Stimulated activated CD4-positive, alpha-beta T cell treated with anti-CD3 and anti-CD28 coated beads, Interleukin-1b, Interleukin-23, amount 100 ng/mL, for 4 hours (primary cell): ENCODE measurements at regions not wholly inside any gene's neighbourhood (a gene's known extent, or its start where the extent isn't known, plus 50 kb on each side); places are given as distances from the start of the nearest gene placed in this dataset.
"Not testable (repeated sequence)": the region's sequence is repeated elsewhere in the genome, so short reads cannot be mapped to it uniquely, and the experiment has no call there.

Experiments used
- DNase-seq, 2 donors: peaks; one replicate each; pipeline ENCODE4 v3.0.0-alpha.2; 2020; ENCODE audit warnings: low read depth in 2 of 2

DNA sequence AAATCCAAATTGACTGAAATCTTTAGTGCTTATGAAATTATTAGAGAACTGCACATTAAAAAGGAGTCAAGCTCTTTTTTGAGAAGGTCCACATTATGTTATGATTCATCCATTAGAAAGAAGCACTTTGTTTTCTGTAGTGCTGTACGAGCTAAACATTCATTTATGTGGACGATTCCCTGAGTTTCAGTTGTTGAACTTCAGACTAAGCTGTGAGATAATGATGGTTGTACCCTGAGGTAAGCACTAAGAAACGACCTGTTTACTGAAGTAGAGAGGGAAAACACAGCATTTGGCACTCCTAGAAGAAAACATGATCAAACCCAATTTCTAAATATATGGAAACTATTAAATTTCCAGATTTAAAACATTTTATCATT lies 67.3 kb upstream of the ATP2B1 start:
- DNase-seq, result no peak

DNA sequence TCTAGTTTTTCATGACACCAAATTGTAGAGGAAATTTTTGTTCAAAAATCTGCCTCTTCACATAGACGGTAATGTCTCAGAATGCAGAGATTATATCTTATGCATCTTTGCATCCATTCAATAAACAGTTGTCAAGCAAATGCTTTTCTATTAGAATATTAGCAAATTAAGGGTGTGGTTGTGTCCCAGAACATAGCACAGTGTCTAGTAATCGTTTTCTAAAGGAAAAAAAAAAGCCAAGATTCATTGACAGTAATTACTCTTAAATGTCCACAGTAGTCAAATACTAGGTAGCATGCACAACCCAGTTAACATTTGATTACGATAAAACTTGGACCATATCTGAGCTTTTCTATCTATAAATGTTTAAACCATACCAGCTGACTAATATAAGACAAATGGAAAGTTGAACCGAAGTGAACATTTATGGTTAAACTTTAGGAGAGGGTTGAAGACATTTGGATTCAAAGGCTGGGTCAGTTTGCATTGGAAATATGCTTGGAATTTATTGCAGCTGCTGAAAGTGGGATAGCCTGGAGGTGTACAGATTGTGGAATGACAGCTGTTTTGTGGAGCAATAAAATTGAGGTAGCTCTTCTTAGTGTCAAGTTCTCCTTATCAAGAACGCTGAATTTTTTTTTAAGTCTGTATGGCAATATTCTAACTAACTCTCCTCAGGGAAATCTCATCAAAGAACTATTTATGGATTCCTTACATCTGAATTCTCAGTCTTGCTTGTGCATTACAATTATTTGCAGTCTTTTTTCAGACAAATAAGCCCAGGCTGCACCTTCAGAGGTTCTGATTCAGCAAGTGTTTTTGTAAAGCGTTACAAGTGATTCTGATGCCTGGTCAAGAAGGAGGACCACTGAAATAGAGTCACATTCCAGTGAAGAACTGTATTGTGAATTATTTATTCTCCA lies 66.7 kb upstream of the ATP2B1 start:
- DNase-seq, result no peak

DNA sequence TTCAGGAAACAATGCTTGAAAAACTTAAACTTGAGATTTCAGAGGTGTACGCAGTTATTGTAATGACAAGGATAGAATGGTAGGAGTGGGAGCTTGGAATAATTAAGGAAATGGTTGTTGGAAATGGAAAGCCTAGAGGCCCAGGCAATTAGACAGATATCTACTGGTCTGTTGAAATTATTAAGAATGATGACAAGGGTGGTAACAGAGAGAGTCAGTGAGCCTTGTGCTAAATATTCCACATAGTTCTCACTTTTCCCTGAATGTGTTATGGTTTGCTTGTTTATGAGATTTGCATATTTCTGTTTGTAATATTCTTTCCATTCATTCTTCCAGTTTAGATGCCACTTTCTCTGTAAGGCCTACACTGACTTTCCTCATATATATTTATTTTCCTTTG lies 66.0 kb upstream of the ATP2B1 start:
- no peak for DNase-seq

DNA sequence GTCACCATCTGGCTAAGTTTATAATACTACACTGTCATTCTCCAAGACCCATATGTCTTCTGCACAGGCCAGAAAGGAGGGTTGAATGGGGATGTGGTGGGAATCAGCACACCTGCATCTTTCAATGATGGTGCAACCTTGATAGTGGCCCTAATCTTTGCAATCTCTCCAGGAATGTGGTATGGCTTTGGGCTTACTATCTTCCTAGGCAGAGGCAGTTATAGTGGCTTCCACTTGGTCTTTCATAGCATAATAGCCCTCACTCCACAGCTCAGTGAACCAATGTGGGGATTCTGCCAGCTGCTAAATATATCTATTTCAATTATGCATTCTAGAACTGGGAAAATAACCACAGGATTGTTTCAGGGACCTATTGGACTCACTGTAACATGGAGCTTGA lies 61.8 kb upstream of the ATP2B1 start:
- no peak for DNase-seq

DNA sequence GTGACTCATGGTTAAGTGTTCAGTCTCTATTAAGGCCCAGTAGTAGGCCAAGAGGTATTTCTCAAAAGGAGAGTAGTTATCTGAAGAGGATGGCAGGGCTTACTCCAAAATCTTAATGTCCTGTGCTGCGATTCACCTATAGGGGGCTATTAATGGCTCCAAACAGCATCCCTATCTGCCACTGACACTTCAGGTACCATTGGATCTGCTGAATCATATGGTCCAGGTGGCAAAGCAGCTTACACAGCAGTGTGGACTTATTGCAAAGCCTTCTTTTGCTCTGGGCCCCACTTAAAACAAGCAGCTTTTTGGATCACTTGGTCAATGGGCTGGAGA lies 60.8 kb upstream of the ATP2B1 start:
- DNase-seq, result no peak

DNA sequence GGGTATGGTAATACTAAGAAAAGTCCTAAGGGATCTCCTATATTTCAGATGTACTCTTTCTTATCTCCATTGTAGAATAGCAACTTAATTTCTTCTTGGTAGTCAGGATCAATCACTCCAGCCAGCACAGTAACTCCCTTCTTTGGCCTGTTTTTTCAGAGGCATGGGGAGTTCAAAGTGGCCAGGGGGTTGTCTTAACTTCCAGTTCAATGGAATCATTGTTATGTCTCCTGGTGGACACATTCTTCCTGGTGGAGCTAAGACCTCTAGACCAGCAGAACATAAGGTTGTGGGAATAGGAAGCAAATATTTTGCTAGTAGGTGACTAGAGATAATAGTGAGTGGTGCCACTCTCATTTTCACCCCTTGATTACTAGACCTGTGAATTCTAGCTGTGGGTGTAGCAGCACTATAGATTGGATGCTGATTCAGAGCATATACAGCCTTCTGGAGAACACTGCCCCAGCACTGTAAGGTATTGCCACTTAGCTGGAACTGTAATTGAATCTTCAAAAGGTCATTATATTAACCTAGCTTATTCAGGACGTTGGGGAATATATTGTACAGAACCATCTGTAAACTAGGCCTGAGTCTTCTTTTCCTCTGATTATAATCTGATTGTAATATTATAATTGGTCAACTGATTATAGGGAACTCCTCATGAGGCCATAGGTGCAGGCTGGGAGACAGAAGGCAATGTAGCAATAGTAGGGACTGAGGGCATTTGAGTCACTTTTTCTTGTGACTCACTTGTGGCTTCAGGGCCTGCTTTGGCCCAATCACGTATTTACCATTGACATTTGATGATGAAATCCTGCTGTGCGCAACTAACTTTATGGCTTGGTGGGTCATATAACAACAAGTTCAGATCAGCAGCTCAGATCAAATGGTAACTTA lies 60.2 kb upstream of the ATP2B1 start:
- DNase-seq, result no peak

DNA sequence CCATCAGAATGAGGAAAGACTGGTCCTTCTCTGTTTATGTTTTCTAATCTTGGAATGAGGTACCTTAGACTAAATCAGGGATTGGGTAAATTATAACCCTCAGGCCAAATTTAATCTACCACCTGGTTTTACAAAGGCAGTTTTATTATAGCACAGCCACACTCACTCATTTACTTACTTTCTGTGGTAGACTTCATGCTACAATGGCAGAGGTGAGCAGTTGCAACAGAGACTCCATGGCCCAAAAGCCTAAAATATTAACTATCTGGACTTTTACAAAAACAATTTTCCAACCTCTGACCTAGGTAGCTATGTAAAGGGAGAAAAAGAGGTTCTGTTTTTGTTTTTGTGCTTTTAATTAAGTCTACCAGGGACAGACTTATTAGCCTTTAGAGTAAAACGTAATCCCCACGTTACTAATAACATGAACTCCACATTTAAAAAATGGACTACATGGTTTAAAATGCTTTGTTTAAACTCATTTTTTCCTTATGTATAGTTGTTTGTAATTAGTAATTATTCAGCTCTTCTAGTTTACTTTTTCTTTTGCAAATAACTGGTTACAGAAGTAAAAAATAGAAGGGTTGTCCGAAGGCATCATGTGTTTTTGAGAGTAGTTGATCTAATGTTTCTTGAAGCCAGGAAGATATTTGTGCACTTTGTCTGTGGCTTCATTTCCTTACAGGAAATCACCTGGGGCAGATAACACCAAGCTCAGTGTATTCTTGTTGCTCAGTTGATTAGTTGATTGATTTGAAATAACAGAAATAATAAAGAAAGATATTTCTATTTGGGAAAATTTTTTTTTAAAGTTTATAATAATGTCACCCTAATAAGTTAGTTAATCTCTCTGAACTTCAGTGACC lies 57.6 kb upstream of the ATP2B1 start:
- DNase-seq, result no peak

DNA sequence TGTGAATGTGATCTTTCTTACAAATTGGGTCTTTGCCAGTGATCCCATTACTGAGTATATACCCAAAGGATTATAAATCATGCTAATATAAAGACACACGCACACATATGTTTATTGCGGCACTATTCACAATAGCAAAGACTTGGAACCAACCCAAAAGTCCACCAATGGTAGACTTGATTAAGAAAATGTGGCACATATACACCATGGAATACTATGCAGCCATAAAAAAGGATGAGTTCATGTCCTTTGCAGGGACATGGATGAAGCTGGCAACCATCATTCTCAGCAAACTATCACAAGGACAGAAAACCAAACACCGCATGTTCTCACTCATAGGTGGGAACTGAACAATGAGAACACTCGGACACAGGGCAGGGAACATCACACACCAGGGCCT lies 55.5 kb upstream of the ATP2B1 start:
- not testable (repeated sequence) for DNase-seq

DNA sequence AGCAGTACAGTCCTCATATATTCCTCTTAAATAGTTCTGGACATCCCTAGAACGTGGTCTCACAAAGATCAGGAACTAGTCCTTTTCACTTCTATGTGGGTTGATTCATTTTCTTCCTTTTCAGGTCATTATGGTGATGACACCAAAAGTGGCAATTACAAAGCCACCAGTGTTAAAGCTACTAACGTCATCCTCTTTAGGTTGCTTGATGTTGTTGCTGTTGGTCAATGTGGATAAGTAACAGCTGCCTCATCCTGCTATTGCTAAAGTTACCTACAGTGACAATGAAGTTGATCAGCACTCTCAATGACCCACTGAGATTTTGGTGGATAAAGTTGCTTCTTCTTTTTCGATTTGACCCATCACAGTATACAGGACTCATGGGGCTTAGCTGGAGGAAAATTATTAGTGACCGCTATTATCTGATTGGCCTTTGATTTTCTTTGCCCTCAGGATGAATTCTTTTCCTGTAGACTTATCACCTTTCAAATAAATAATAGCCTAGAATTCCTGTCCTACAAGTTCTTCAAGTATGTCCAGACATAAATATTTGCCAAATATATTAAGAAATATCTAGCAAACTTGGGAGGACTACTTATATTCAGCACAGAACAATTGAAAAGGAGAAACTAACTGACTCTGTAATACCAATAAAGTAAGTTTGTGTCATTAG lies 54.0 kb upstream of the ATP2B1 start:
- no peak for DNase-seq

DNA sequence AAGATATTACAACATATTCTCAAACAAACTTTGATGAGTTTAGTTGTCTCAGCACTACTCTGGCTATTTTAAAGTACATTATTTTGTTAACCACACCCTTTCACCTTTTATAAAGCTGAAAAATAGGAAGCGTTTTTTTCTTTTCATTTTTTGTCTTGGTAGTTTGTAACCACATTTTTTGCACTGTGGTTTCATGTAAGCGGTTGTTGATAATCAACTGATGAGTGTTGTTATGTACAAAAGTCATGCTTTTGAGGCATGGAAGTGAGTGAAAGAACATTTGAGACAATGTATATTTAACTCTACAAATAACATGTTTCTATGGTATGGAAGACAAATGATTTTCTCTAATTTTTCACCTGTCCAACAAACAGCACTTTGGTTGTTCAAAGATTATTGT lies 52.1 kb upstream of the ATP2B1 start:
- DNase-seq, result no peak
